ENCODE measurements at regions not wholly inside any gene's neighbourhood (a gene's known extent, or its start where the extent isn't known, plus 50 kb on each side); places are given as distances from the start of the nearest gene placed in this dataset.
"Not testable (repeated sequence)": the region's sequence is repeated elsewhere in the genome, so short reads cannot be mapped to it uniquely, and the experiment has no call there.

- H3K27ac Mint-ChIP-seq: no peak overlapping the region
- no peak overlapping the region for H3K4me3 Mint-ChIP-seq
- H3K36me3 Mint-ChIP-seq (ENCODE audit: low read depth): no peaks in the 10 kb centered on the region
- no peaks in the 10 kb centered on the region for H3K4me1 Mint-ChIP-seq (ENCODE audit: low read depth)
- no peaks in the 10 kb centered on the region for H3K27me3 Mint-ChIP-seq (ENCODE audit: low read depth)
- H3K9me3 Mint-ChIP-seq: no peaks in the 10 kb centered on the region
Measured at GRCh38 chr14:84064316-84065125, 1465.4 kb upstream of the FLRT2 start.

GRCh38 chr14:84065811-84066210 is 1464.1 kb upstream of the FLRT2 start:
- H3K4me3 Mint-ChIP-seq: no peak overlapping the region
- H3K9me3 Mint-ChIP-seq: no peaks in the 10 kb centered on the region
- H3K36me3 Mint-ChIP-seq (ENCODE audit: low read depth): no peaks in the 10 kb centered on the region
- no peaks in the 10 kb centered on the region for H3K4me1 Mint-ChIP-seq (ENCODE audit: low read depth)
- H3K27me3 Mint-ChIP-seq (ENCODE audit: low read depth): no peaks in the 10 kb centered on the region
- no peak overlapping the region for H3K27ac Mint-ChIP-seq

- no peak overlapping the region for H3K27ac Mint-ChIP-seq
- no peaks in the 10 kb centered on the region for H3K27me3 Mint-ChIP-seq (ENCODE audit: low read depth)
- H3K9me3 Mint-ChIP-seq: peaks cover 5% of the 10 kb centered on the region
- H3K4me3 Mint-ChIP-seq: no peak overlapping the region
- H3K4me1 Mint-ChIP-seq (ENCODE audit: low read depth): no peaks in the 10 kb centered on the region
- H3K36me3 Mint-ChIP-seq (ENCODE audit: low read depth): no peaks in the 10 kb centered on the region
Measured at GRCh38 chr14:84068288-84068687, 1461.7 kb upstream of the FLRT2 start.

- no peak overlapping the region for H3K27ac Mint-ChIP-seq
- no peaks in the 10 kb centered on the region for H3K4me1 Mint-ChIP-seq (ENCODE audit: low read depth)
- H3K9me3 Mint-ChIP-seq: peaks cover 5% of the 10 kb centered on the region
- no peaks in the 10 kb centered on the region for H3K36me3 Mint-ChIP-seq (ENCODE audit: low read depth)
- no peak overlapping the region for H3K4me3 Mint-ChIP-seq
- H3K27me3 Mint-ChIP-seq (ENCODE audit: low read depth): no peaks in the 10 kb centered on the region
Measured at GRCh38 chr14:84071061-84071460, 1458.9 kb upstream of the FLRT2 start.

GRCh38 chr14:84074626-84075025 is 1455.3 kb upstream of the FLRT2 start:
- Mint-ChIP-seq H3K36me3 (ENCODE audit: low read depth) (no peaks in the 10 kb centered on the region), H3K27me3 (ENCODE audit: low read depth) (no peaks in the 10 kb centered on the region), H3K27ac (no peak overlapping the region), H3K4me1 (ENCODE audit: low read depth) (no peaks in the 10 kb centered on the region), H3K4me3 (no peak overlapping the region), H3K9me3 (peaks cover 9% of the 10 kb centered on the region)

GRCh38 chr14:84080944-84081343 is 1449.0 kb upstream of the FLRT2 start:
- Mint-ChIP-seq H3K36me3 (ENCODE audit: low read depth) (no peaks in the 10 kb centered on the region), H3K9me3 (peaks cover 30% of the 10 kb centered on the region), H3K4me3 (no peak overlapping the region), H3K27ac (no peak overlapping the region), H3K27me3 (ENCODE audit: low read depth) (no peaks in the 10 kb centered on the region), H3K4me1 (ENCODE audit: low read depth) (no peaks in the 10 kb centered on the region)

GRCh38 chr14:84084056-84084630 is 1445.8 kb upstream of the FLRT2 start:
- no peak overlapping the region for H3K4me3 Mint-ChIP-seq
- H3K4me1 Mint-ChIP-seq (ENCODE audit: low read depth): no peaks in the 10 kb centered on the region
- no peak overlapping the region for H3K27ac Mint-ChIP-seq
- H3K27me3 Mint-ChIP-seq (ENCODE audit: low read depth): no peaks in the 10 kb centered on the region
- H3K36me3 Mint-ChIP-seq (ENCODE audit: low read depth): no peaks in the 10 kb centered on the region
- peaks cover 33% of the 10 kb centered on the region for H3K9me3 Mint-ChIP-seq

GRCh38 chr14:84085493-84085892 is 1444.5 kb upstream of the FLRT2 start:
- Mint-ChIP-seq H3K27me3 (ENCODE audit: low read depth) (no peaks in the 10 kb centered on the region), H3K27ac (no peak overlapping the region), H3K4me1 (ENCODE audit: low read depth) (no peaks in the 10 kb centered on the region), H3K4me3 (no peak overlapping the region), H3K36me3 (ENCODE audit: low read depth) (no peaks in the 10 kb centered on the region), H3K9me3 (peaks cover 33% of the 10 kb centered on the region)

GRCh38 chr14:84086714-84087113 is 1443.2 kb upstream of the FLRT2 start:
- no peaks in the 10 kb centered on the region for H3K36me3 Mint-ChIP-seq (ENCODE audit: low read depth)
- no peaks in the 10 kb centered on the region for H3K27me3 Mint-ChIP-seq (ENCODE audit: low read depth)
- no peaks in the 10 kb centered on the region for H3K4me1 Mint-ChIP-seq (ENCODE audit: low read depth)
- peaks cover 32% of the 10 kb centered on the region for H3K9me3 Mint-ChIP-seq
- H3K4me3 Mint-ChIP-seq: no peak overlapping the region
- no peak overlapping the region for H3K27ac Mint-ChIP-seq

GRCh38 chr14:84087986-84088531 is 1441.9 kb upstream of the FLRT2 start:
- no peaks in the 10 kb centered on the region for H3K27me3 Mint-ChIP-seq (ENCODE audit: low read depth)
- peaks cover 31% of the 10 kb centered on the region for H3K9me3 Mint-ChIP-seq
- no peak overlapping the region for H3K4me3 Mint-ChIP-seq
- H3K27ac Mint-ChIP-seq: no peak overlapping the region
- H3K36me3 Mint-ChIP-seq (ENCODE audit: low read depth): no peaks in the 10 kb centered on the region
- no peaks in the 10 kb centered on the region for H3K4me1 Mint-ChIP-seq (ENCODE audit: low read depth)

- Mint-ChIP-seq H3K27ac (no peak overlapping the region), H3K9me3 (peaks cover 26% of the 10 kb centered on the region), H3K4me1 (ENCODE audit: low read depth) (no peaks in the 10 kb centered on the region), H3K27me3 (ENCODE audit: low read depth) (no peaks in the 10 kb centered on the region), H3K4me3 (no peak overlapping the region), H3K36me3 (ENCODE audit: low read depth) (no peaks in the 10 kb centered on the region)
Measured at GRCh38 chr14:84090837-84091236, 1439.1 kb upstream of the FLRT2 start.

GRCh38 chr14:84095681-84096080 is 1434.3 kb upstream of the FLRT2 start:
- peaks cover 17% of the 10 kb centered on the region for H3K9me3 Mint-ChIP-seq
- H3K4me1 Mint-ChIP-seq (ENCODE audit: low read depth): no peaks in the 10 kb centered on the region

GRCh38 chr14:84098261-84098660 is 1431.7 kb upstream of the FLRT2 start:
- Mint-ChIP-seq H3K9me3 (peaks cover 33% of the 10 kb centered on the region), H3K27me3 (ENCODE audit: low read depth) (no peaks in the 10 kb centered on the region), H3K27ac (no peak overlapping the region)

More at GRCh38 chr14:84095681-84096080, 1434.3 kb upstream of the FLRT2 start:
- no peaks in the 10 kb centered on the region for H3K36me3 Mint-ChIP-seq (ENCODE audit: low read depth)
- H3K27ac Mint-ChIP-seq: no peak overlapping the region
- H3K4me3 Mint-ChIP-seq: no peak overlapping the region
- no peaks in the 10 kb centered on the region for H3K27me3 Mint-ChIP-seq (ENCODE audit: low read depth)

GRCh38 chr14:84099560-84099959 is 1430.4 kb upstream of the FLRT2 start:
- H3K27ac Mint-ChIP-seq; H3K36me3 Mint-ChIP-seq (ENCODE audit: low read depth); H3K4me3 Mint-ChIP-seq; H3K27me3 Mint-ChIP-seq (ENCODE audit: low read depth); H3K4me1 Mint-ChIP-seq (ENCODE audit: low read depth): not testable (repeated sequence)
- peaks cover 33% of the 10 kb centered on the region for H3K9me3 Mint-ChIP-seq

More at GRCh38 chr14:84098261-84098660, 1431.7 kb upstream of the FLRT2 start:
- no peaks in the 10 kb centered on the region for H3K4me1 Mint-ChIP-seq (ENCODE audit: low read depth)
- no peak overlapping the region for H3K4me3 Mint-ChIP-seq
- no peaks in the 10 kb centered on the region for H3K36me3 Mint-ChIP-seq (ENCODE audit: low read depth)

- Mint-ChIP-seq H3K36me3 (ENCODE audit: low read depth) (no peaks in the 10 kb centered on the region), H3K27me3 (ENCODE audit: low read depth) (no peaks in the 10 kb centered on the region), H3K27ac (no peak overlapping the region), H3K4me3 (no peak overlapping the region), H3K9me3 (peaks cover 20% of the 10 kb centered on the region), H3K4me1 (ENCODE audit: low read depth) (no peaks in the 10 kb centered on the region)
Measured at GRCh38 chr14:84107835-84108343, 1422.1 kb upstream of the FLRT2 start.
